T47D (cell line): ENCODE measurements at regions not wholly inside any gene's neighbourhood (a gene's known extent, or its start where the extent isn't known, plus 50 kb on each side); places are given as distances from the start of the nearest gene placed in this dataset.

Experiments
- DNase-seq, 2 experiments: peaks; one replicate each; pipeline versions ENCODE4 v3.0.0 to v3.0.0-alpha.2; 2011 to 2012; ENCODE audit warnings: low read depth in 1 of 2, low spot score in 1 of 2
- JUND ChIP-seq: IDR thresholded peaks from 2 replicates; pipeline ENCODE4 v1.6.1; 2012; ENCODE audit warnings: low read depth
- in situ Hi-C: cut with HindIII; loops from 2 replicates; pipeline ENCODE4 v1.10.0; 2016; ENCODE audit warnings: low sequenced_read_pairs, low pct_unique_long_range_greater_than_20kb

DNA sequence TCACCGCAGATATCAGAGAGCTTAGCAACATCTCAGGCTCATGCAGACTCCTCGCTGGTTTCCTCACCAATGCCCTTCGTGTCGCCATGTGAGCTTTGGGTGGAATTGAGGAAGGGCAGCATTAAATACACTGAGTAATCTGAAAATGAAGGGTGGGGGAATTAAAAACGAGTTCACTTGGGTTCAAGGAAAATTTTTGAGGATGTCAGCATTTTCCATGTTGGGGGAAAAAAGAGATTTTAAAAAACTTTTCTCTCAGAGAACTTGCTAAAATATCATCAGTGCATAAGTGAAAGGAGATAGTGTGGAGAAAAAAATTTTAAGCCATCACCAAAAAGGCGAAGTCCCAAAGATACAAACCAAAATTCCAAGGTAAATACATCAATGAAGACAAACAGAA lies 359.3 kb downstream of the KCNRG start:
- TF ChIP-seq JUND = no peak
- in situ Hi-C loops = no loop called here
- no peak for DNase-seq

DNA sequence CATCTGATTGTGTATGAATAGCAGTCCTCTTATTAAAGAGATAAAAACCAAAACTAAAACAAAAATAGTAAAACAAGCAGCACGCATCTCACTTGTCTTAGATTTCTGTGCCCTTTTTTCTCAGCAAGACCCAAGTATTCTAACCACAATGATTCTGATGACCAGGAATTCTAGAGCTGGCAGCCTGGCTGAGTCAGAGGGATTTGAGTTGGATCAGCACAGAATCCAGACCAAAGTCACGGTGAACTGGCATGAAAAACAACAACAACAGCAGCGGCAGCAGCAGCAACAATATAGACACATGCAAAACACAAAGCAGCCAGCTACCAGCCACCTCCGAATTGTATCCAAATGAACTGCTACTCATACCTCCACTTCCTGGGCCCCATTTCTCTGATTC lies 360.5 kb downstream of the KCNRG start:
- in situ Hi-C loops = no loop called here
- TF ChIP-seq JUND = no peak
- no peak for DNase-seq

DNA sequence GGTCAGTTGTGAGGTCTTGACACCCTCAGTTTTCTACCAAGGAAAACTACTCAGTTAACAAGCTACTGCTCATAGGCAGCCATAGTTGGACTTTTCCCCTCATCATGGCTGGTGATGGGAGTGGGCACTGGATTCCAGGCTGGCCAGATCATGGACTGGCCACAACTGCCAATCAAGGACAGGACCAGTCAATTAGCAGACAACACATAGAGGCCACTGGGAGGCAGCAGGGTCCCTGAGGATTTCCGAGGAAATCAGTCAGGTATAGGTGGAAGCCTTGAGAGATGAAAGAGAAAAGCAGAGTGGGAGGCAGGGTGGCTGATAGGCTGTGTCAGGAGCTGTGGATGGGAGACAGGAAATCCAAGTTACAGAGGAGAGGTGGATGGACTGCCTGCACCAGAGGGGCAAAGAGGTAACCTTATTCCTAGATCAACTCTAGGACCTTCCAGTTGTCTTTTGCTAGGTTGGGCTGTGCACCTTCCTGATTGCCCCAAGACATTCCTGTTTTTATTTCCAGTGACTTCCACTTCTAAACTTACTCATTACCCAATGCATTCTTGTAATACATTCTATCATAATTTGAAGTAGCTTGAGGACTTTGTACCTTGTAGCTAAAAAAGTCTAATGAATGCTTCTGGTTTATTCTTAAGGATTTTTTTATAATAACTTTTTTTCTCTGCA lies 361.8 kb downstream of the KCNRG start:
- peak in 1 of 2 experiments; percentile 14 for DNase-seq
- no peak for TF ChIP-seq JUND
- in situ Hi-C loops = no loop called here

DNA sequence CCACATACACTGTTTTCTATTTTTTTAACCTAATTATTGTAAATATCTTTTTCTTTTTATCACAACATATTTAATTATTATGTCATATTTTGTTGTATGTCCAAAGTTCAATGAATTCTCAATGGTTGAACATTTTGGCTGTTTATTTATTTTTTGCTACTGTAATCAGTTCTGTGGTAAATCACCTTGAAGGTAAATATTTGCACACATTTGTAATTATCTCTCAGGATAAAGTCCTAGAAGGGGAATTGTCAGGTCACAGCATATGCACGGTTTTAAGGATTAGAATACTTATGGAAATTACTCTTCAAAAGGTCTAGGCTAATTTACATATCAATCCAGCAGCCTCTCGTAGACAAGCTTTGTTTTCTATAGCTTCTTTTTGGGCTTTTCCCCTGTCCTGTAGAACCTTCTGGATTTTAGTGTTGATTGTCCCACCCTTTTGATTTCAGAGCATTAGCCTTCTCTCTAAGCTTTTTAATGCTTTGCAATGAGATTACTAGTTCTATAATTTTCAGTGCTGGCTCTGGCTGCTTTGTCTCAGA lies 362.6 kb downstream of the KCNRG start:
- in situ Hi-C loops = no loop called here
- no peak for DNase-seq
- no peak for TF ChIP-seq JUND

DNA sequence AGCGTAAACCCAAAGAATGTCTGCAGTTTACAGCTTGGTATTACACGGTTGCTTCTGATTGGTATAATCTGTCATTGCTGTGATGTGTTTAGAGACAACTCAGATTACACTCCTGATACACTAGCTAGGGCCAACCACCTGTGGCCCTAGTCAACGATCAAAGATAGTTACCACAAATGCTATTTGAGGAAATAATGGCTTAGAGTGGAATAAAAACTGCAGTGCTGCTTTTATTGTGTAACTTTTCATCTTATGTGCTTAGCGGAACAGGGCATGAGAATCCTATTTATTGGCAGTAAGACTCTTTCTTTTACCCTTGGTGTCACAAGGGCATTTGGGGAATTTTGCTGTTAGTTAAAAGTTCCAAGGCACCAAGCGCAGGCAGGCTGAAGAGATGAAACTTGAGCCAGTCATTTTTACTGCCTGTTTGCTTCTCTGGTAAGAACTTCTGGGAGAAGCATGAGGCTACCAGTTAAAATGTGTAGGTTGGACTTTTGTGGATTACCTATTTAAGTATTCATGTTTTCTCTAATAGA lies 363.3 kb downstream of the KCNRG start:
- TF ChIP-seq JUND = no peak
- no peak for DNase-seq
- in situ Hi-C loops = no loop called here

DNA sequence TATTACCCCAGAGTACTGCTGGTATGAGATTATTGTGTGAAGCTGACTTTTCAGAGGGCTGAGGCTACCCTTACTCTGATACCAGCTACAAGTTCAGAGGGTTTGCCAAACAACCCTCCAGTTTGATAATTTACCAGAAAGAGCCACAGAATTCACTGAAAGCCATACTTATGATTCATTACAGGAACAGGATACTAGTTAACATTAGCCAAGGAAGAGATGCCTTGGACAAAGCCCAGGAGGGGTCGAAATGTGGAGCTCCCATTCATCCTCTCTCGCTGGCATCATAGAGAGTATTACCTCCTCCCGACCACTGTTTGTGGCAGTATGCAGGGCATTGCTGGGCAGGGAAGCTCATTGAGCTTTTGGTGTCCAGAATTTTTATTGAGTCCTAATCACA lies 364.3 kb downstream of the KCNRG start:
- in situ Hi-C loops = no loop called here
- no peak for DNase-seq
- no peak for TF ChIP-seq JUND

DNA sequence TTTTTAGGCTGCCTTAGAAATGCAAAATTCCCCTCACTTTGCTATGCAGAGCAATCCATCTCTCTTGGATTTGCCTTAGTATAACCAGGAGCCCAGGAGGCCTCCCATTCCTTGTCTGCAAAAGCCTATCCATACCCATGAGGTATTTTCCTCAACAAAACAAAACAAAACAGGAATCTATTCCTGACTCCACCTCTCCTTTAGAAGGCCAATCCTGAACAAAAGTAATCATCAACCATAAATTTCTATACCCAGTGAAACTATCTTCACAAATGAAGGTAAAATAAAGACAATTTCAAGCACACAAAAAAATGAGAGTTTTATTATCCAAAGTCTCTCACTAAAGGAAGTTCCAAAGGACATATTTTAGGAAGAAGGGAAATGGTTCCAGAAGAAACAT lies 365.7 kb downstream of the KCNRG start:
- DNase-seq = no peak
- no peak for TF ChIP-seq JUND
- in situ Hi-C loops = no loop called here

DNA sequence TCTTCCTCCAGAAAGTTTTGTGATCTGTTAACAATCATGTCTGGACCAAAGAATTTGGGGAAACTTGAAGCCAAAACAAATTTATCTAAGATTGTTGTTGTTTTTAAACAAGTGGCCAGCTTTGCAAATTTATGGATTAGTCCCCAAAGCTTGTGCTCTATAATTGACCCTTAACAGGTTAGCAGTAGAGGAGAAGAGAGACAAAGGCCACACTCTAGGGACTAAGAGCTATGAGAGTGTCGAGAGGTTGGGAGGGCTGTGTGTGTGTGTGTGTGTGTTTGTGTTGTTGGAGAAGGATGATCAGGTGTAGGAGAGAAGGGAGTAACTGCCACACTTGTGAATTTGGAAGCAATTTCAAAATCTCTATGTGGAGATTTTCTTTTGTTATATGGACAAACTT lies 367.3 kb downstream of the KCNRG start:
- no peak for TF ChIP-seq JUND
- DNase-seq = no peak
- in situ Hi-C loops = no loop called here

DNA sequence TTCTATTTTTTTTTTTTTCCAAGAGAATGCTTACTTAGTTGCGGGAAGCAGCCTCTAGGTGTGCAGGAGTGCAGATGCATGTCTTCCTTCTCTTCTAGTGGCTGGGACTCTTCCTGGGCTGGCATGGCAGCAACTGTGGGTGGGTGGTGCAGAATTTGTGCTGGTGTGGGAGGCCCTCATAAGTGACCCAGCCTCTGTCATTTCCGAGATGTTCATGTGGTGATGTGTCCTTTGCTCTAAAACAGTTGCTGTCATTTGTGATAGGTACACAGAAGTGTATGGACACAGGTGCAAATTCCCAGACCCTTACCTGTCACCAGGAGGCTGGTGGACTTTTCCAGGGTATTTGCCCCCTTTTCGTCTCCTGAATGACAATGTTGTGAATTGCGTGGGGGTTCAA lies 367.7 kb downstream of the KCNRG start:
- TF ChIP-seq JUND = no peak
- DNase-seq = no peak
- in situ Hi-C loops = no loop called here

DNA sequence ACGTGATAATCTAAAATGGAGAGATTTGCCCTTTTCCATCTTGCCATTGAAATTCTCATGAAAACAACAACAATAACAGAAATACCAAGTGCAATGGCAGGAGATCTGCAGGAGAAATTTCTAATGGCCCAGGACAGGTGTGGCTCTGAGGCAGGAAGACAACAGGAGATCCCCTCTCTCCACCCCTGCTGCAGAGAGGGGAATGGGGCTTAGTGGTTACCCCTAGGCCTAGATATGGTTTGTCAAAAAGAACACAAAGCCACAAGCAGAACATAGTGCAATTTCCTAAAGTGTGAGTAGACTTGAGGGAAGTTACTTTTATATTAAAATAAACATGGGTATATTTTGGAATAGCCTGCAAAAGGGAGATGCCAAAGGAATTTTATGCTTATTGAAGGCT lies 369.5 kb downstream of the KCNRG start:
- TF ChIP-seq JUND = no peak
- in situ Hi-C loops = no loop called here
- no peak for DNase-seq

DNA sequence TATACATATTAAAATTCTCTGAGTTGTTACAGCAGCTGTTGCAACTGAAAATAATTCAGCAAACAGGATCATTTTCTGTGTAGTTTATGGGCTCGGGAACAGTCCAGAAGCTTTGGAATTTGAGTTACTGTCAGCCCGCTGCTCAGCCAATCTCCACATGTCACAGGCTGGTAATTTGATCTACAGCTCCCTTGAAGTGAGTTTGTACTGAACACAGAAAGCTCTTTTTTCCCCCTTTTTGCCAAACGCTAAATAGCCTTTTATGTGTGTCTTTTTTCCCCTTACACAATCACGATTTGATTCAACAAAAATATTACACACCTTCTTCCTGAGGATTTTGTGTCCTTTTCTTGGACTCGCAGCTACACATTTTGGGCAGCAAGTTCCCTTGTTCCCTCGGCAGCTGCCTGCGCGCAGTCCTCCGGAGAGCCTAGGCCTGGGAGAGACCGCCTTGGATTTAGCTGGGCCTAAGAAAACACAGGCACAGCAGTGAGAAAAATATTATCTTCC lies 371.4 kb downstream of the KCNRG start:
- in situ Hi-C loops = no loop called here
- DNase-seq = no peak
- TF ChIP-seq JUND = no peak

DNA sequence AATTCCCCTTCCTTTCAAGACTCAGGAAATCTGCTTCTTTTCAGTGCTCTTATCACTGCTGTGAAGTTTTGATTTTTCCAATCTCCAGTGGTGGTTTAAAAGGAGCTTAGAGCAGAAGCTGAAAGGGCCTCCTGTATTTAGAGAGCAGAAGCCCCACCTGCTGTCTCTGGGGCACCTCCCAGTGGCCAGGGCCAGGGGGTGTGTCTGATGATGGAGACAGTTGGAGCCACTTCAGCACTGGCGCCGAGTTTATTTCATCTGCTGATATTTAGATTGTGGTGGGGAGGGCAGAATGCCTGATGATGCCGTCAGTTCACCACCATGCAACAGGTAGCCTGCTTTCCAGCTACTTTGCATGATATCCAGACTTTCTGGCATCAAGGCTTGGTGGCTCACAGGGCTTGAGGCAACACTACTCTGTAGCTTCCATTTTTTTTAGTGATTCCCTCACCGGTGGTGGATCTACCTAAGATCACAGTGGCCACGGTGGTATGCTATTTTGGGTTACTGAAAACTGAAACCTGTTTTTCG lies 371.9 kb downstream of the KCNRG start:
- peak in 1 of 2 experiments; percentile 50 for DNase-seq
- TF ChIP-seq JUND = no peak
- in situ Hi-C loops = no loop called here

DNA sequence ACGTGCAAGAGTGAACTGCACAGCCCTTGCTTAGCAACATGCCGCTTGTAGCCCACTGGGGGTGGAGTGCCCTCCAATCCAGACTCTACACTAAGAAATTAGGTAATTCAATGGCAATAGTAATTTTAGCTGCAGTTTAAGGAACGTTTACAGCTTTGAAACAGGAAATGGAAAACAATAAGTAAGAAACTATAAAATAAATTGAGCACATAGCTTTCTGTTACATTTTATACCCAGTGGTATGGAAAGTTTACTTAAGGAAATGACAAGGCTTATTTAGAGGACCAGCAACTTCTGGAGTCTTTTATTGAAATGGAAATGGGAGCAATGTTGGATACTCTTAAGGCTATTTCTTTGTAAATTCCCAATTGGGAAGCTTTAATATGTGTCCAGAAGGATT lies 373.2 kb downstream of the KCNRG start:
- no peak for TF ChIP-seq JUND
- in situ Hi-C loops = no loop called here
- no peak for DNase-seq
